ENCODE measurements at regions not wholly inside any gene's neighbourhood (a gene's known extent, or its start where the extent isn't known, plus 50 kb on each side); places are given as distances from the start of the nearest gene placed in this dataset.

DNA sequence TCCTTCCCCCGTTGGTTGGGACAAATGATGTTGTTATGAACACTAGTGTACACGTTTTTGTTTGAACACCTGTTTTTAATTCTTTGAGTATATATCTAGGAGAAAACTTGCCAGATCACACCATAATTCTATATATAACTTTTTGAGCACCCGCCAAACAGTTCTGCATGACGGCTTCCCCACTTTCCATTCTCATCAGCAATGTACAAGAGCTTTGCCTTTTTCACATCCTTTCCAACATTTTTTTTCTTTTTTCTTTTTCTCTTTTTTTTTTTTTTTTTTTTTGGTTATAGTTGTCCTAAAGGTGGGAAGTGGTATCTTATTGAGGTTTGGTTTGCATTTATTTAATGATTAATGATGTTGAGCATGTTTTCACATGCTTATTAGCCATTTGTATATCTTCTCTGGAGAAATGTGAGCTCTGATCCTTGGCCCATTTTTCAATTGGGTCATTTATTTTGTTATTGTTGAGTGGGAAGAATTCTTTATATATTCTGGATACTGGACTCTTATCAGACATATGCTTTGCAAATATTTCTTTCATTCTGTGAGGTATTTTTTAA, 86.9 kb upstream of the ZC3H15 start:
- TF ChIP-seq, protein P1, sequence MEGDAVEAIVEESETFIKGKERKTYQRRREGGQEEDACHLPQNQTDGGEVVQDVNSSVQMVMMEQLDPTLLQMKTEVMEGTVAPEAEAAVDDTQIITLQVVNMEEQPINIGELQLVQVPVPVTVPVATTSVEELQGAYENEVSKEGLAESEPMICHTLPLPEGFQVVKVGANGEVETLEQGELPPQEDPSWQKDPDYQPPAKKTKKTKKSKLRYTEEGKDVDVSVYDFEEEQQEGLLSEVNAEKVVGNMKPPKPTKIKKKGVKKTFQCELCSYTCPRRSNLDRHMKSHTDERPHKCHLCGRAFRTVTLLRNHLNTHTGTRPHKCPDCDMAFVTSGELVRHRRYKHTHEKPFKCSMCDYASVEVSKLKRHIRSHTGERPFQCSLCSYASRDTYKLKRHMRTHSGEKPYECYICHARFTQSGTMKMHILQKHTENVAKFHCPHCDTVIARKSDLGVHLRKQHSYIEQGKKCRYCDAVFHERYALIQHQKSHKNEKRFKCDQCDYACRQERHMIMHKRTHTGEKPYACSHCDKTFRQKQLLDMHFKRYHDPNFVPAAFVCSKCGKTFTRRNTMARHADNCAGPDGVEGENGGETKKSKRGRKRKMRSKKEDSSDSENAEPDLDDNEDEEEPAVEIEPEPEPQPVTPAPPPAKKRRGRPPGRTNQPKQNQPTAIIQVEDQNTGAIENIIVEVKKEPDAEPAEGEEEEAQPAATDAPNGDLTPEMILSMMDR (IDR thresholded peaks at IDR 0.05; ENCODE audit: insufficient read depth in 1 of 2, low read depth in 1 of 2, low read length in 1 of 2, severe bottlenecking in 1 of 2, unreplicated experiment in 1 of 2) = no peak
- no peaks in the 10 kb centered on the region for H3K36me3 Mint-ChIP-seq (ENCODE audit: insufficient read depth, unreplicated experiment)
- Histone ChIP-seq H3K9me3 (no peaks in the 10 kb centered on the region), H3K36me3 (ENCODE audit: control insufficient read depth, insufficient read depth, low read length) (no peaks in the 10 kb centered on the region), H3K4me3 (ENCODE audit: low read depth, low read length) (no peak overlapping the region), H3K27me3 (replicated peaks; ENCODE audit: control insufficient read depth, insufficient read depth, low read length) (no peaks in the 10 kb centered on the region), H3K4me1 (no peaks in the 10 kb centered on the region)
- DNase-seq = no peak
- POLR2A ChIA-PET = no interaction called here
- intact Hi-C loops (cut with micrococcal nuclease; ENCODE audit: unreplicated experiment) = no loop called here
- BruUV-seq (replicated peaks) = no TSS peak
- H3K27me3 Mint-ChIP-seq (ENCODE audit: insufficient read depth, unreplicated experiment) = no peaks in the 10 kb centered on the region
- H3K27ac Mint-ChIP-seq (ENCODE audit: unreplicated experiment) = no peak overlapping the region
- no peaks in the 10 kb centered on the region for H3K9me3 Mint-ChIP-seq (ENCODE audit: unreplicated experiment)
- no peaks in the 10 kb centered on the region for H3K4me1 Mint-ChIP-seq (ENCODE audit: low read depth, unreplicated experiment)
- CTCF ChIA-PET = no interaction called here
- H3K4me3 Mint-ChIP-seq (ENCODE audit: unreplicated experiment) = no peak overlapping the region

DNA sequence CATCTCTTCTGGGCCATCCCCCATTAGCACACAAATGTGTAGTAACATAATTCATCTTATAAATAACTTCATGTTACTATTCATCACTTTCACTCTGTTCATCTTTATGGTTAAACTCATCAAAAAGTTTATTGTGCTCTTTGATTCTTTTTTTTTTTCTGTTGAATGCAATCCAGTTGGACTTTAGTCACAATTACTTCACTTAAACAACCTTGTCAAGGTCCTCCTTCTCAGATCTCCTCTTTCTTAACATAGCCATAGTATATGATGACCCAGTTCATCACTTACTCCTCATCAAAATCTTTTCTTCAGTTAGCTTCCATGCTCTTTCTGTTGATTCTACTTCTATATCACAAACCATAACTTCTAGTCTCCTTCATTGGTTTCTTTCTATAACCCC, 80.2 kb upstream of the ZC3H15 start:
- H3K27me3 Mint-ChIP-seq (ENCODE audit: insufficient read depth, unreplicated experiment) = no peaks in the 10 kb centered on the region
- H3K36me3 ChIP-seq (ENCODE audit: control insufficient read depth, insufficient read depth, low read length) = no peaks in the 10 kb centered on the region
- H3K4me1 Mint-ChIP-seq (ENCODE audit: low read depth, unreplicated experiment) = no peaks in the 10 kb centered on the region
- DNase-seq = no peak
- H3K36me3 Mint-ChIP-seq (ENCODE audit: insufficient read depth, unreplicated experiment) = no peaks in the 10 kb centered on the region
- no peak overlapping the region for H3K27ac Mint-ChIP-seq (ENCODE audit: unreplicated experiment)
- intact Hi-C loops (cut with micrococcal nuclease; ENCODE audit: unreplicated experiment) = no loop called here
- BruUV-seq (replicated peaks) = no TSS peak
- no peak overlapping the region for H3K4me3 ChIP-seq (ENCODE audit: low read depth, low read length)
- no peaks in the 10 kb centered on the region for H3K27me3 ChIP-seq (replicated peaks; ENCODE audit: control insufficient read depth, insufficient read depth, low read length)
- H3K9me3 ChIP-seq = no peaks in the 10 kb centered on the region
- H3K4me1 ChIP-seq = no peaks in the 10 kb centered on the region
- CTCF ChIA-PET = no interaction called here
- TF ChIP-seq, protein P1 (IDR thresholded peaks at IDR 0.05; ENCODE audit: insufficient read depth in 1 of 2, low read depth in 1 of 2, low read length in 1 of 2, severe bottlenecking in 1 of 2, unreplicated experiment in 1 of 2) = no peak
- POLR2A ChIA-PET = no interaction called here
- H3K9me3 Mint-ChIP-seq (ENCODE audit: unreplicated experiment) = no peaks in the 10 kb centered on the region
- H3K4me3 Mint-ChIP-seq (ENCODE audit: unreplicated experiment) = no peak overlapping the region

GRCh38 chr2:186407611-186408010, 78.4 kb upstream of the ZC3H15 start:
- Mint-ChIP-seq H3K27ac (ENCODE audit: unreplicated experiment) (no peak overlapping the region), H3K9me3 (ENCODE audit: unreplicated experiment) (no peaks in the 10 kb centered on the region), H3K4me3 (ENCODE audit: unreplicated experiment) (no peak overlapping the region), H3K36me3 (ENCODE audit: insufficient read depth, unreplicated experiment) (no peaks in the 10 kb centered on the region), H3K4me1 (ENCODE audit: low read depth, unreplicated experiment) (no peaks in the 10 kb centered on the region), H3K27me3 (ENCODE audit: insufficient read depth, unreplicated experiment) (no peaks in the 10 kb centered on the region)
- no peak overlapping the region for H3K4me3 ChIP-seq (ENCODE audit: low read depth, low read length)
- DNase-seq = no peak
- intact Hi-C loops (cut with micrococcal nuclease; ENCODE audit: unreplicated experiment) = no loop called here
- ChIA-PET CTCF (no interaction called here), POLR2A (no interaction called here)
- no TSS peak for BruUV-seq (replicated peaks)
- H3K9me3 ChIP-seq = no peaks in the 10 kb centered on the region
- H3K27me3 ChIP-seq (replicated peaks; ENCODE audit: control insufficient read depth, insufficient read depth, low read length) = no peaks in the 10 kb centered on the region
- TF ChIP-seq, protein P1 (IDR thresholded peaks at IDR 0.05; ENCODE audit: insufficient read depth in 1 of 2, low read depth in 1 of 2, low read length in 1 of 2, severe bottlenecking in 1 of 2, unreplicated experiment in 1 of 2) = no peak
- no peaks in the 10 kb centered on the region for H3K4me1 ChIP-seq
- no peaks in the 10 kb centered on the region for H3K36me3 ChIP-seq (ENCODE audit: control insufficient read depth, insufficient read depth, low read length)
